HG02623 (cell line): ENCODE measurements at regions not wholly inside any gene's neighbourhood (a gene's known extent, or its start where the extent isn't known, plus 50 kb on each side); places are given as distances from the start of the nearest gene placed in this dataset.

Experiments
- ATAC-seq: cut with Tn5 transposase; IDR thresholded peaks from one replicate; pipeline ENCODE4 v1.9.1; 2021; ENCODE audit warnings: moderate library complexity; ENCODE audit not compliant: unreplicated experiment

- no peak for ATAC-seq
These were observed 297.7 kb downstream of the PARP8 start for GRCh38 chr5:50963971-50964745.

- no peak for ATAC-seq
These were observed 298.6 kb downstream of the PARP8 start for GRCh38 chr5:50964746-50965653.

GRCh38 chr5:50965654-50966375 is 299.4 kb downstream of the PARP8 start:
- ATAC-seq: no peak

GRCh38 chr5:50967009-50967562 is 300.6 kb downstream of the PARP8 start:
- ATAC-seq: no peak

GRCh38 chr5:50967563-50968355 is 301.3 kb downstream of the PARP8 start:
- no peak for ATAC-seq

GRCh38 chr5:50968356-50969149 is 302.1 kb downstream of the PARP8 start:
- no peak for ATAC-seq

- ATAC-seq: no peak
These were observed 303.0 kb downstream of the PARP8 start for GRCh38 chr5:50969151-50970031.

- no peak for ATAC-seq
These were observed 309.4 kb downstream of the PARP8 start for GRCh38 chr5:50975840-50976239.

- no peak for ATAC-seq
These were observed 312.5 kb downstream of the PARP8 start for GRCh38 chr5:50978924-50979323.

GRCh38 chr5:50984640-50985039 is 318.2 kb downstream of the PARP8 start:
- no peak for ATAC-seq

- no peak for ATAC-seq
These were observed 324.0 kb downstream of the PARP8 start for GRCh38 chr5:50990296-50990924.

GRCh38 chr5:50995285-50995942 is 329.0 kb downstream of the PARP8 start:
- no peak for ATAC-seq

- no peak for ATAC-seq
These were observed 334.9 kb downstream of the PARP8 start for GRCh38 chr5:51001227-51001923.

GRCh38 chr5:51002368-51002767 is 335.9 kb downstream of the PARP8 start:
- no peak for ATAC-seq

- ATAC-seq: no peak
These were observed 346.6 kb downstream of the PARP8 start for GRCh38 chr5:51013036-51013435.

GRCh38 chr5:51018423-51018822 is 352.0 kb downstream of the PARP8 start:
- ATAC-seq: no peak

GRCh38 chr5:51024263-51024662 is 357.8 kb downstream of the PARP8 start:
- no peak for ATAC-seq
